Kidney (tissue), 13 donors: ENCODE measurements at regions not wholly inside any gene's neighbourhood (a gene's known extent, or its start where the extent isn't known, plus 50 kb on each side); places are given as distances from the start of the nearest gene placed in this dataset.

ENCODE experiments used
- DNase-seq, 5 donors: peaks; one replicate each; pipeline ENCODE4 v3.0.0-alpha.2; 2013 to 2020
- FAIRE-seq: peaks from 2 replicates; lab custom pipeline; 2012; peaks lifted over from hg19 to GRCh38; lab: Jason Lieb, UNC
- H3K27ac ChIP-seq, 2 donors: one replicate each; pipeline ENCODE4 v1.7.0; 2013; ENCODE audit warnings: low read depth in 2 of 2, low read length in 2 of 2, inconsistent platforms in 1 of 2
- H3K27me3 ChIP-seq: one replicate; pipeline ENCODE4 v1.7.1; 2013; ENCODE audit warnings: low read length, inconsistent platforms; ENCODE audit not compliant: control insufficient read depth, insufficient read depth
- H3K36me3 ChIP-seq, 3 donors: one replicate each; pipeline versions ENCODE4 v1.7.0 to v1.7.1; 2013; ENCODE audit warnings: low read length in 3 of 3, control low read depth in 1 of 3, inconsistent platforms in 1 of 3; ENCODE audit not compliant: insufficient read depth in 3 of 3, control insufficient read depth in 2 of 3
- H3K4me1 ChIP-seq, 3 donors: one replicate each; pipeline versions ENCODE4 v1.7.0 to v1.7.1; 2013; ENCODE audit warnings: low read length in 3 of 3, inconsistent platforms in 1 of 3, low read depth in 1 of 3; ENCODE audit not compliant: control insufficient read depth in 2 of 3, insufficient read depth in 2 of 3
- H3K4me3 ChIP-seq, 3 donors: one replicate each; pipeline versions ENCODE4 v1.7.0 to v1.8.1; 2013; ENCODE audit warnings: low read length in 3 of 3, control low read depth in 1 of 3, inconsistent platforms in 1 of 3
- H3K9ac ChIP-seq, 3 donors: one replicate each; pipeline versions ENCODE4 v1.7.0 to v1.7.1; 2013; ENCODE audit warnings: low read length in 3 of 3, control low read depth in 1 of 3, inconsistent platforms in 1 of 3
- H3K9me3 ChIP-seq, 3 donors: one replicate each; pipeline versions ENCODE4 v1.7.0 to v1.7.1; 2013; ENCODE audit warnings: low read length in 3 of 3, control low read depth in 1 of 3, inconsistent platforms in 1 of 3; ENCODE audit not compliant: control insufficient read depth in 2 of 3, insufficient read depth in 1 of 3
- intact Hi-C: fragments of 100-400 bp; cut with DNase I; formaldehyde crosslinking; loops from one replicate; pipeline ENCODE4 v1.11.1; 2022
- TF ChIP-seq, protein P1 (sequence below): IDR thresholded peaks from 3 replicates; pipeline ENCODE4 v1.5.1; 2012; ENCODE audit warnings: mild to moderate bottlenecking, moderate library complexity, borderline replicate concordance; ENCODE audit not compliant: insufficient read depth; ENCODE audit errors: extremely low read depth
- donor health status: control.
- donor health status: control.
- donor health status: control.
- donor health status: control.
- donor health status: control.
- donor health status: DM: yes; HTN: yes; CAD: no.
- donor health status: Normal renal cell carcinoma (clear cell type).

DNA sequence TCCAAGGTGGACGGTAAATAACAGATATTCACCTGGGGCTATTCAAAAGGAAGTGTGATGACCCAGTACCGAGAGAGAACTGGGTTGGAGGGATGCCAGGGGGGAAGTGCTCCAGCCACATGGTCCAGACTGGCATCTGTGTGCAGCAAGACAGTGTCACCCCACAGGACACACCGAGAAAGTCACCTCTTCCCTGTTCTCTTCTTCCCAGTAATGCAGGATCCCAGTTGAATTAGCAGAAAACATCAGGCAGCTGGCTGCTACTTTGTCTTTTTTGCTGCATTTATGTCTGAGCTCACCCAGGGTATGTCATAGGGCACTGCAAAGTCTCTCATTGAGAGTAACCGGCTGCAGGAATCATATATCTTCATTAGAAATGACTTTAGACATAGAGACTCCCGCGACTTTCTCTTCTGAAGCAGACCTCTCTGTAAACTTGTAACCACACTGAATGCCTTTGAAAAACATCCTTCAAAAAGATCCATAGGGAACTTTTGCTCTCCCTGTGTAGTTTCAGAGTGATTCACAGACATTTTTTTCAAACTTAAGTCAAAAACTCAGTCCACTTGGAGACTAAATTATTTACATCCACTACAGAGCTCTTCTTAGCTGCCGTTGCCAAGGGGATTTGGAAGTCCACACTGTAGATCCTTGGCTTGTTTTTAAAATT is 609.0 kb upstream of the DPP6 start:
- FAIRE-seq, result no peak
- H3K27me3 ChIP-seq, result no peaks in the 10 kb centered on the region
- peaks cover 0 to 22% (median 0%) of the 10 kb centered on the region in 3 donors for H3K4me1 ChIP-seq
- H3K9me3 ChIP-seq, result no peaks in the 10 kb centered on the region
- TF ChIP-seq, protein P1, sequence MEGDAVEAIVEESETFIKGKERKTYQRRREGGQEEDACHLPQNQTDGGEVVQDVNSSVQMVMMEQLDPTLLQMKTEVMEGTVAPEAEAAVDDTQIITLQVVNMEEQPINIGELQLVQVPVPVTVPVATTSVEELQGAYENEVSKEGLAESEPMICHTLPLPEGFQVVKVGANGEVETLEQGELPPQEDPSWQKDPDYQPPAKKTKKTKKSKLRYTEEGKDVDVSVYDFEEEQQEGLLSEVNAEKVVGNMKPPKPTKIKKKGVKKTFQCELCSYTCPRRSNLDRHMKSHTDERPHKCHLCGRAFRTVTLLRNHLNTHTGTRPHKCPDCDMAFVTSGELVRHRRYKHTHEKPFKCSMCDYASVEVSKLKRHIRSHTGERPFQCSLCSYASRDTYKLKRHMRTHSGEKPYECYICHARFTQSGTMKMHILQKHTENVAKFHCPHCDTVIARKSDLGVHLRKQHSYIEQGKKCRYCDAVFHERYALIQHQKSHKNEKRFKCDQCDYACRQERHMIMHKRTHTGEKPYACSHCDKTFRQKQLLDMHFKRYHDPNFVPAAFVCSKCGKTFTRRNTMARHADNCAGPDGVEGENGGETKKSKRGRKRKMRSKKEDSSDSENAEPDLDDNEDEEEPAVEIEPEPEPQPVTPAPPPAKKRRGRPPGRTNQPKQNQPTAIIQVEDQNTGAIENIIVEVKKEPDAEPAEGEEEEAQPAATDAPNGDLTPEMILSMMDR, result no peak
- H3K27ac ChIP-seq, result no peak overlapping the region
- peak in 4 of 5 donors; percentile 61 to 95 (median 78) for DNase-seq
- no peak overlapping the region for H3K9ac ChIP-seq
- no peak overlapping the region for H3K4me3 ChIP-seq
- intact Hi-C loops, result no loop called here
- H3K36me3 ChIP-seq, result no peaks in the 10 kb centered on the region

DNA sequence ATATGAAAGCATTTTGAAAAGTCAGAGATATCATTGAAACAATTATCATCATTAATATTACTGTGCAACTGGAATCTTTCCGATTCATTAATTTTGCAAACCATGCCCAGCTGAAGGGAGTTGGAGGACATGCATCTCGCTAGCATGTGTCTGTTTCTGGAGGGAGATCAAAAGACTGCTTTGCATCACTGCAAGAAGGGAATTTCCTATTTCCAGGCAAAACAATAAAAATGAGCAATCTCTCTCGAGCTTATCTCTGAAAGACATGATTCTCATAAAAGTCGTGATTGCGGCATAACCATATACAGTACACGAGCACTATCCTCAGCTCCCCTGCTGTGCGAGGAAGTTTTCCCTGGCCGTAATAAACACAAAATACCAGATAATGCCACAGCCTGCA is 607.6 kb upstream of the DPP6 start:
- Histone ChIP-seq H3K4me1 (peaks cover 0 to 22% (median 0%) of the 10 kb centered on the region in 3 donors), H3K4me3 (no peak overlapping the region), H3K36me3 (no peaks in the 10 kb centered on the region), H3K9me3 (no peaks in the 10 kb centered on the region), H3K9ac (no peak overlapping the region), H3K27ac (no peak overlapping the region), H3K27me3 (no peaks in the 10 kb centered on the region)
- no peak for FAIRE-seq
- DNase-seq, result peak in 3 of 5 donors; percentile 25 to 77 (median 76)
- TF ChIP-seq, protein P1, result no peak
- intact Hi-C loops, result no loop called here

DNA sequence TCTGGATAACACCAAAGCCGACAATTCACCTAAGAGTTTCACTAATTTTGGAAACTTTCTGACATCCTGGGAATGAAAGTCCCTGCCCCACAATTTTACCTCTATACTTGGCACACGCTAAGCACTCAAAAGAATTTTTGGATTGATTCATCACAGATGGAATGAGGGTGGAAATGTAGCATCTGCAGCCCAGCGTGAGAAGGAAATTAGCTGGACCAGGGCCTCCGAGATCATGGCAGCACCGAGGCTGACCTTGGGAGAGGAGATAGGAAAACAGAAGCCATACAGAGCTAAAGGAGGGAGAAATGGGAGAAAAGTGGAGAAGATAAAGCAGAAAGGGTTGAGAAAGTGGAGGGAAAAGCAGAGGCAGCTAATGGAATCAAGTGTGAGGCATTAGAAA is 606.6 kb upstream of the DPP6 start:
- H3K9me3 ChIP-seq, result no peaks in the 10 kb centered on the region
- TF ChIP-seq, protein P1, result no peak
- H3K9ac ChIP-seq, result no peak overlapping the region
- intact Hi-C loops, result no loop called here
- H3K27me3 ChIP-seq, result no peaks in the 10 kb centered on the region
- FAIRE-seq, result no peak
- H3K27ac ChIP-seq, result no peak overlapping the region
- no peak overlapping the region for H3K4me3 ChIP-seq
- peaks cover 0 to 22% (median 0%) of the 10 kb centered on the region in 3 donors for H3K4me1 ChIP-seq
- no peak for DNase-seq
- H3K36me3 ChIP-seq, result no peaks in the 10 kb centered on the region
